ENCODE measurements at regions not wholly inside any gene's neighbourhood (a gene's known extent, or its start where the extent isn't known, plus 50 kb on each side); places are given as distances from the start of the nearest gene placed in this dataset.

DNA sequence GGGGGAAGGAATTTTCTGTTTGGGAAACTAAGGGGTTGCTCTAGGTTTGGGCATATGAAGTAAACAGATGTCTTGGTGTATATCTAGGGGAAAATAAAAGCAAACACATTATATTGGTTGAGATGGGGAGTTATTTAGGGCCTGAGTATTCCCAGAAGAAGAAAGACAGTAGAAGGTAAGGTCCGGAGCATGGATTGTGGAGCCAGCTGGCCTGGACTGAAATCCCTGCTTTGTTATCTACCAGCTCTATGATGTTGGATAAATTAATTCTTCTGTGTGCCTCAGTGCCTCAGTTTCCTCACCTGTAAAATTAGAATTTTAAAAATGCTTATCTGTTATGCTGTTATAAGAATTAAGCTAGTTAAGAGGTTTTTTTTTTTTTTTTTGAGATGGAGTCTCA lies 272.3 kb upstream of the RPS6KA3 start:
- TF ChIP-seq, protein P1, sequence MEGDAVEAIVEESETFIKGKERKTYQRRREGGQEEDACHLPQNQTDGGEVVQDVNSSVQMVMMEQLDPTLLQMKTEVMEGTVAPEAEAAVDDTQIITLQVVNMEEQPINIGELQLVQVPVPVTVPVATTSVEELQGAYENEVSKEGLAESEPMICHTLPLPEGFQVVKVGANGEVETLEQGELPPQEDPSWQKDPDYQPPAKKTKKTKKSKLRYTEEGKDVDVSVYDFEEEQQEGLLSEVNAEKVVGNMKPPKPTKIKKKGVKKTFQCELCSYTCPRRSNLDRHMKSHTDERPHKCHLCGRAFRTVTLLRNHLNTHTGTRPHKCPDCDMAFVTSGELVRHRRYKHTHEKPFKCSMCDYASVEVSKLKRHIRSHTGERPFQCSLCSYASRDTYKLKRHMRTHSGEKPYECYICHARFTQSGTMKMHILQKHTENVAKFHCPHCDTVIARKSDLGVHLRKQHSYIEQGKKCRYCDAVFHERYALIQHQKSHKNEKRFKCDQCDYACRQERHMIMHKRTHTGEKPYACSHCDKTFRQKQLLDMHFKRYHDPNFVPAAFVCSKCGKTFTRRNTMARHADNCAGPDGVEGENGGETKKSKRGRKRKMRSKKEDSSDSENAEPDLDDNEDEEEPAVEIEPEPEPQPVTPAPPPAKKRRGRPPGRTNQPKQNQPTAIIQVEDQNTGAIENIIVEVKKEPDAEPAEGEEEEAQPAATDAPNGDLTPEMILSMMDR (conservative IDR thresholded peaks at IDR 0.05): no peak
- TF ChIP-seq ZFX (IDR thresholded peaks at IDR 0.05): no peak
